Natural killer cell treated with Interleukin-12 subunit alpha and Interleukin-12 subunit beta and Interleukin-15 and Interleukin-18, amount 100 ng/mL, for 72 hours (primary cell): ENCODE measurements at regions not wholly inside any gene's neighbourhood (a gene's known extent, or its start where the extent isn't known, plus 50 kb on each side); places are given as distances from the start of the nearest gene placed in this dataset.
"Not testable (repeated sequence)": the region's sequence is repeated elsewhere in the genome, so short reads cannot be mapped to it uniquely, and the experiment has no call there.

Source experiments
- ATAC-seq, 2 donors: fragments of 150-1000 bp; cut with Tn5 transposase in 1 of 2; sonication (Bioruptor Pico), chemical (Tn5 transposase) in 1 of 2; 2 replicates each; pipeline ENCODE4 v1.10.0; 2021
- DNase-seq: peaks from one replicate; pipeline ENCODE4 v3.0.0; 2022; ENCODE audit warnings: low spot score
- H3K27ac Mint-ChIP-seq, 2 donors: 1 replicate in 1 of 2; 2 replicates in 1 of 2; pipeline ENCODE4 v1.8.0; 2022; ENCODE audit warnings: mixed read lengths in 2 of 2, mild to moderate bottlenecking in 1 of 2, moderate library complexity in 1 of 2
- H3K27me3 Mint-ChIP-seq, 2 donors: 1 replicate in 1 of 2; 2 replicates in 1 of 2; pipeline ENCODE4 v1.8.0; 2022; ENCODE audit warnings: mixed read lengths in 2 of 2
- H3K36me3 Mint-ChIP-seq: one replicate; pipeline ENCODE4 v1.8.0; 2022; ENCODE audit warnings: mixed read lengths
- H3K4me1 Mint-ChIP-seq, 2 donors: 1 replicate in 1 of 2; 2 replicates in 1 of 2; pipeline ENCODE4 v1.8.0; 2022; ENCODE audit warnings: low read depth in 2 of 2, mixed read lengths in 2 of 2, mild to moderate bottlenecking in 1 of 2
- H3K4me3 Mint-ChIP-seq: one replicate; pipeline ENCODE4 v1.8.0; 2022; ENCODE audit warnings: mixed read lengths
- H3K9me3 Mint-ChIP-seq: 2 replicates; pipeline ENCODE4 v1.8.0; 2022; ENCODE audit warnings: mixed read lengths

DNA sequence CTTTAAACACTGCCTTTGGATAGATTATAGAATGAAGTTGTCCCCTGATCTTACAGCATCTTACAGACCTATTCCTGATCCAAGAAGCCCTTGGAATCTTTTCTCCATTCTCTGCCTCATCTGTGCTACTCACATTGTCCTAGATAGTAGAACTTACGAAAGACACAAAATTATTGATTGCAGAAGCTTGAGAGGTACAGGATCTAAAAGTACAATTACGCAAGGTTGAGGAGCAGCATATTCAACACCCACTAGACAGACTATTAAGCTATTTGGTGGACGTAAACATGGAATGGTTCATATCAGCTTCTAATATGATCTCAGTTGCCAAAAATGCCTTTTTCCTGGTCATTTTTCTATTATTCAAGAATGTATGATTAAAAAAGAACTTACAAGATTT is 90.5 kb upstream of the SEM1 start:
- H3K4me1 Mint-ChIP-seq, result no peaks in the 10 kb centered on the region
- H3K36me3 Mint-ChIP-seq, result no peaks in the 10 kb centered on the region
- no peak for DNase-seq
- H3K27ac Mint-ChIP-seq, result no peak overlapping the region
- H3K27me3 Mint-ChIP-seq, result peaks cover 16 to 29% of the 10 kb centered on the region in 2 donors
- no peak for ATAC-seq
- H3K9me3 Mint-ChIP-seq, result no peaks in the 10 kb centered on the region
- no peak overlapping the region for H3K4me3 Mint-ChIP-seq

DNA sequence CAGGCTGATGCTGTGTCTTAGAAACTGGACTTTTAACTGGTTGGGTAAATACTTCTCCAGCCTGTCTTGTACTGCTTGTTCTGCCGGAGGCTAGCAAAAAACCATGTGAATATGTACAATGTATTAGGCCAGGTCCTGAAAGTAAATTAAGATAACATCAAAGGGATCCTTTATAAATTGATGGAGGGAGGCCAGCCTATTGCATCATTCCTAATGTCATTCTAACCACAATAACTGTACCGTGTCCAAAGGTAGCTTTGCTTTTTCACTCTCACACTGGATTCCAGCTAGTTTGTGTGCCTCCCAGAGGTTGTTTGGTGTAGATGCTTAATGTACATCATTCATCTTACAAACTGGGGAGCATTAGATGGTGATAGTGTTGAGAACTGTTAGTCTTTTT is 91.2 kb upstream of the SEM1 start:
- no peak for ATAC-seq

DNA sequence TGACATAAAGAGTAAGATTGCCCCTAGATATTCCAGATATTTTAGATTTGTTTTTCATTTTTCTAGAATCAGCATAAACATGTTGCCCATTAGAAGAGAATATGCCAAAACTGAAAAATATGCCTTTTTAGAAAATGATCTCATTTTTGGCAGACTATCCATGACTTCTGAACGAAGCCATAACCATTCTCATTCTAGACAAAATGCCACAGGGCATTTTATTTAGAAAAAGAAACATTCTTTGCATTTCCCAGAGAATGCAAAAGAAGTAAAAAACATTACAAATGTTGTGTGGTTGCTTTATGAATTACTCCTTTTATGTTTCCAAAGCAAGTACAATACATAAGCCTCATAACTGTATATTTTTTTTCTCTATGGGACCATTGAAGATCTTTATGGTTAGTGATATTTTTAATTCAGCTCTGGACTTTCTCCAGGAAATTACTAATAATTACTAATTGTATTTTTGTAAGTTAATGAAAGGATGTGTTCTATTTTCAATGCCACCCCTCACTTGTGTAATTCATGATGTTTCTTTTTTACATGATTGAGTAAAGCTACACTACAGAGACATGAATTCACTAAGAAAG is 109.6 kb upstream of the SEM1 start:
- peaks cover 3% of the 10 kb centered on the region for H3K9me3 Mint-ChIP-seq
- peaks cover 4% of the 10 kb centered on the region for H3K36me3 Mint-ChIP-seq
- no peak for ATAC-seq
- DNase-seq, result no peak
- peaks cover 25 to 34% of the 10 kb centered on the region in 2 donors for H3K27me3 Mint-ChIP-seq
- no peaks in the 10 kb centered on the region for H3K4me1 Mint-ChIP-seq
- no peak overlapping the region for H3K4me3 Mint-ChIP-seq
- H3K27ac Mint-ChIP-seq, result no peak overlapping the region

More for the DNA sequence above, 91.2 kb upstream of the SEM1 start:
- no peak for DNase-seq
- Mint-ChIP-seq H3K4me3 (no peak overlapping the region), H3K4me1 (no peaks in the 10 kb centered on the region), H3K27me3 (peaks cover 16 to 22% of the 10 kb centered on the region in 2 donors), H3K36me3 (no peaks in the 10 kb centered on the region), H3K27ac (no peak overlapping the region), H3K9me3 (no peaks in the 10 kb centered on the region)

DNA sequence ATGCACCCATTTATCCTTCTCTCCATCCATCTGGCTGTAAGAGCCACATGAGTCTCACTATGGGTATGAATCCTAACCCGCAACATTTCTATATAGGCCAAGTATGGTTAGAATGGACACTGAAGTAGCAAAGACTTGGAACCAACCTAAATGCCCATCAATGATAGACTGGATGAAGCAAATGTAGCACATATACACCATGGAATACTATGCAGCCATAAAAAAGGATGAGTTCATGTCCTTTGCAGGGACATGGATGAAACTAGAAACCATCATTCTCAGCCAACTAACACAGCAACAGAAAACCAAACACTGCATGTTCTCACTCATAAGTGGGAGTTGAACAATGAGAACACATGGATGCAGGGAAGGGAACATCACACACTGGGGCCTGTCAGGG is 111.5 kb upstream of the SEM1 start:
- H3K4me3 Mint-ChIP-seq, DNase-seq, H3K27ac Mint-ChIP-seq, H3K4me1 Mint-ChIP-seq, ATAC-seq, H3K36me3 Mint-ChIP-seq, H3K9me3 Mint-ChIP-seq: not testable (repeated sequence)
- peaks cover 26 to 30% of the 10 kb centered on the region in 2 donors for H3K27me3 Mint-ChIP-seq

DNA sequence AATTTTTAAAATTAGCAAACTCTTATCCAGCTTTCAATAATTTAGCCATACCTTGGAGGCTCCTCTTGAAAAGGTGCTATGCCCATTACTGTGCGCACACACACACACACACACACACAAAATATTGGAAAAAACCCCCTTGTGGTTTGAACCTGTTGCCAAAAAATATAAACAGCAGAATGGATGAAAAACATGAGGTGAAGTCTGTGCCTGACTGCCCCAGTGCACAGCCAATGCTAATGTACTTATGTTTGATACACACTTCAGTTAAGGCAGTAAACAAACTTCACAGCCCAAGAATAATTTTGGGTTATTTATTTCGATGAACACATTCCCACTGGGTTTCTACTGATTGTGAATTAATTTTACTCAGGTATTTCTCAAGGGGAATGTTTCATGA is 113.2 kb upstream of the SEM1 start:
- Mint-ChIP-seq H3K4me3 (no peak overlapping the region), H3K27me3 (peaks cover 16 to 21% of the 10 kb centered on the region in 2 donors), H3K4me1 (peaks cover 7 to 12% of the 10 kb centered on the region in 2 donors), H3K36me3 (peaks cover 4% of the 10 kb centered on the region), H3K27ac (no peak overlapping the region), H3K9me3 (peaks cover 3% of the 10 kb centered on the region)
- ATAC-seq (no peak), DNase-seq (no peak)

DNA sequence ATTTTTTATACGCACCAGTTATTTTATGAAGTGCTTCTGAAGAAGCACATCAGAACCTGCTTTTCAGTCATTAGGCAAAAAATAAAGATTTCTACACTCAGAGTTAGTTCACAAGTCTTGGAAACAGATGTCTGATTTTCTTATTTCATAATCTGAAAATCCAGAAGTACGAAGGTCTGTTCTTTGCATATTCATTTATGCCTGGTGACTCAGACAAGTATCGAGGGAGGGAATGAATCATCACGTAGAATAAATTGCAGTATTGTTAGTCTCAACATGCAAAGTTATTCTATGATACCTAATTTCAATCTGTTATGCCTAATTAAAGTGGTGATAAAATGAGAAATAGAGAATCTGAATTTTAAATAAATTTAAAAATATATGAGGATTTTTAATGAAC is 113.6 kb upstream of the SEM1 start:
- no peak for DNase-seq

DNA sequence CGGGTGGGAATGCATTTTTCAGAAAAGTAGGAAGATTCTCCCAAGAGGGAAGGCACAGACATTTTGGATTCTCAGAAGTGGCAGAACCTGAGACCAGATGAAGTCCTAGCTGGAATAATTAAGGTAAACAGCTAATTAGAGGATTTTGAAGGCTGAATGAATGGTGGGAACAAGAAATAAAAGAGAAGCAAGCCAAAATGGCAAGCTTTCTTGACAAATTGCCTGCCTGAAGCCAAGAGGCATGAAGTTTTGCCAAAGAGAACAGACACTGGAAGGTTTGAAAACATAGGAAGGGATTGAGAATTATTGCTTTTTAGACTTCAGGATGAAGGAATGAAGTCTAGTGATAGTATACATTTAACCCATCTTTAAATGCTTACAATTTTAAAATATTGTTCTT is 115.0 kb upstream of the SEM1 start:
- H3K4me1 Mint-ChIP-seq, result peaks cover 7 to 12% of the 10 kb centered on the region in 2 donors
- no peak for DNase-seq
- H3K4me3 Mint-ChIP-seq, result no peak overlapping the region
- H3K9me3 Mint-ChIP-seq, result peaks cover 3% of the 10 kb centered on the region
- H3K36me3 Mint-ChIP-seq, result peaks cover 4% of the 10 kb centered on the region
- no peak for ATAC-seq
- H3K27me3 Mint-ChIP-seq, result peaks cover 16 to 24% of the 10 kb centered on the region in 2 donors
- no peak overlapping the region for H3K27ac Mint-ChIP-seq

More for the DNA sequence above, 113.6 kb upstream of the SEM1 start:
- ATAC-seq, result peak; percentile 62 to 71
- peaks cover 16 to 22% of the 10 kb centered on the region in 2 donors for H3K27me3 Mint-ChIP-seq
- H3K9me3 Mint-ChIP-seq, result peaks cover 3% of the 10 kb centered on the region
- no peak overlapping the region for H3K4me3 Mint-ChIP-seq
- H3K27ac Mint-ChIP-seq, result no peak overlapping the region
- H3K4me1 Mint-ChIP-seq, result peaks cover 7 to 12% of the 10 kb centered on the region in 2 donors
- peaks cover 4% of the 10 kb centered on the region for H3K36me3 Mint-ChIP-seq

DNA sequence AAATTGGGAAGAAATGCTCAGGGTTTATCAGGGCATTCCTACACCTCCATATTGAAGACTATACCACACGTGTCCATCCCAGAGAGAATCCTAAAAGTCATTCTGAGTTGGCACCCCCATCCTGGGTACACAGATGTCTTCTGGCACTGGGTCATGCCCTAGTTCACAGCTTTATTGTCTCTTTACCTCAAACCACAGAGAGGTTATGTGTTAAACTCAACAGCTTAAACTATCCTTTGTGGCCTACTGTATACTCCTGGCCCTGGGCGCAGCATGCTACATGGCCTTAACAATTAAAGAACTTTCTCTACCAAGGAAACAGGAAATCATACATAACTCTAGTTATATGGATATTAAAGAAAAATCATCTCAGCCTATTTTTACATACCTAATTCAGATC is 115.6 kb upstream of the SEM1 start:
- peak in 1 of 2 donors; percentile 88 for ATAC-seq
- Mint-ChIP-seq H3K36me3 (peaks cover 3% of the 10 kb centered on the region), H3K27me3 (peaks cover 14 to 22% of the 10 kb centered on the region in 2 donors), H3K4me1 (peaks cover 7 to 12% of the 10 kb centered on the region in 2 donors), H3K27ac (no peak overlapping the region), H3K9me3 (peaks cover 3% of the 10 kb centered on the region), H3K4me3 (peak overlapping the region; percentile 4)
- DNase-seq, result no peak

DNA sequence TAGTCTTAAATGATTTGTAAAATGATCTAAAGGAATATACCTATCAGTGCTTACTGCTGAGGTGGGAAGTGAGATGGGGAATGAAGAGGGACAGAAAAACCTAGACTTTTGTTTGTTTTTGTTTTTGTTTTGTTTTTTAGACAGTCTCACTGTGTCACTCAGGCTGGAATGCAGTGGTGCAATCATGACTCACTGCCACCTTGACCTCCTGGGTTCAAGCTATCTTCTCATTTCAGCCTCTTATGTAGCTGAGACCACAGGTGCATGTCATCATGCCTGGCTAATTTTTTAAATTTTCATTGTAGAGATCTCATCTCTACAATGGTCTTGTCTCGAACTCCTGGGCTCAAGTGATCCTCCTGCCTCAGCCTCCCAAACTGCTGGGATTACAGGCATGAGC is 116.4 kb upstream of the SEM1 start:
- ATAC-seq, result no peak
- H3K4me3 Mint-ChIP-seq, result no peak overlapping the region
- H3K27me3 Mint-ChIP-seq, result peaks cover 14 to 21% of the 10 kb centered on the region in 2 donors
- H3K4me1 Mint-ChIP-seq, result peaks cover 7 to 12% of the 10 kb centered on the region in 2 donors
- peaks cover 6% of the 10 kb centered on the region for H3K36me3 Mint-ChIP-seq
- H3K9me3 Mint-ChIP-seq, result peaks cover 2% of the 10 kb centered on the region
- no peak overlapping the region for H3K27ac Mint-ChIP-seq
- no peak for DNase-seq

DNA sequence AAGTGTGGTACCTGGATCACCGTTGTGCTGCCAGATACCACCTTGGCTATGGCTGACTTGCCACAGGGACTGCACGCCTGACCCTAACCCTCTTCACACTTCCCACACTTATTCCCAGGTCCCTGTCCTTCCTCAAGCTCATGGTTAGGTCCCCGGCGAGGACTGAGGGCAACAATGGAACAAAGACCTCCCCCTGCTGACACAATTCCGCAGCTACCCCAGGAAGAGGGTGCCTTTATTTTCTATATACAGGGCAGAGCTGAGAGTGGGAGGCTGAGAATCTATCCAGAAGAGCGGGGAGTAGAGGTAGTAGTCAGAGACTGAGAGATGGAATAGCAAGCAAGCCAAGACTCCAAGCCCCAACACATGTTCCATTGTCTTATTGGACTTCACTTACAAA is 118.1 kb upstream of the SEM1 start:
- Mint-ChIP-seq H3K9me3 (no peaks in the 10 kb centered on the region), H3K27ac (no peak overlapping the region), H3K27me3 (peaks cover 13 to 19% of the 10 kb centered on the region in 2 donors), H3K4me1 (peaks cover 7 to 12% of the 10 kb centered on the region in 2 donors), H3K36me3 (peaks cover 6% of the 10 kb centered on the region), H3K4me3 (no peak overlapping the region)
- ATAC-seq (no peak), DNase-seq (no peak)

DNA sequence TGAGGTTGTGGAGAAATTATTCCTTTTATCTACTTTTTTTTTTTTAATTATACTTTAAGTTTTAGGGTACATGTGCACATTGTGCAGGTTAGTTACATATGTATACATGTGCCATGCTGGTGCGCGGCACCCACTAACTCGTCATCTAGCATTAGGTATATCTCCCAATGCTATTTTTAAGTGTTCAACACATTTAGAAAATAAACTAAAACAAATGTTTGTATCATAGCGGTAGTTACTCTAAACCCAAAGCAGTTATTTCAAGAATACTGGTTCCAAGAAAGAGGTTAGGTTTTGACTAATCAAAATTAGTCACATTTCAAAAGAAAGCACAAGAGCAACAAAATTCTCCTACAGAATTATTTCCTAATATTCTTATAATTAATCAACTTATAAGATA is 119.5 kb upstream of the SEM1 start:
- H3K9me3 Mint-ChIP-seq, DNase-seq, H3K4me3 Mint-ChIP-seq, H3K36me3 Mint-ChIP-seq, H3K27ac Mint-ChIP-seq: not testable (repeated sequence)
- H3K27me3 Mint-ChIP-seq, result peaks cover 13 to 18% of the 10 kb centered on the region in 2 donors
- peaks cover 7 to 12% of the 10 kb centered on the region in 2 donors for H3K4me1 Mint-ChIP-seq
- peak in 1 of 2 donors; percentile 50 for ATAC-seq

DNA sequence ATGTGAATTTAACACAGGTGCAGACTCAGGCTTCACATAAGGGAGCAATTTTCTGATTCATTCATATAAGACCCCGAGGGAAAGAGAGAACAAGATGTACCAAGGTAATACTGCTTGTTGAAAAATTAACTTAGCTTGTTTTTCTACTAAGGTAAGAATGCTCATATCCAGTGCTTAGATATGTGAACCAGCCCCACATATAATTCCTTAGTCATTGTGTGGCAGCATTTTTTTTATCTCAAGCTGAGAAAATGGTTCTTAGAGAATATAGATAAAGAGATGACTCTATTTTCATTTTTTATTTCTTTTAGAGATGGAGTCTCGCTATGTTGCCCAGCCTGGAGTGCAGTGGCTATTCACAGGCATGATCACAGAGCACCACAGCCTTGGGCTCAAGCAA is 121.8 kb upstream of the SEM1 start:
- Mint-ChIP-seq H3K27ac (no peak overlapping the region), H3K9me3 (no peaks in the 10 kb centered on the region), H3K27me3 (peaks cover 10 to 13% of the 10 kb centered on the region in 2 donors), H3K36me3 (peaks cover 6% of the 10 kb centered on the region), H3K4me1 (peaks cover 2 to 8% of the 10 kb centered on the region in 2 donors), H3K4me3 (no peak overlapping the region)
- ATAC-seq (no peak), DNase-seq (no peak)

DNA sequence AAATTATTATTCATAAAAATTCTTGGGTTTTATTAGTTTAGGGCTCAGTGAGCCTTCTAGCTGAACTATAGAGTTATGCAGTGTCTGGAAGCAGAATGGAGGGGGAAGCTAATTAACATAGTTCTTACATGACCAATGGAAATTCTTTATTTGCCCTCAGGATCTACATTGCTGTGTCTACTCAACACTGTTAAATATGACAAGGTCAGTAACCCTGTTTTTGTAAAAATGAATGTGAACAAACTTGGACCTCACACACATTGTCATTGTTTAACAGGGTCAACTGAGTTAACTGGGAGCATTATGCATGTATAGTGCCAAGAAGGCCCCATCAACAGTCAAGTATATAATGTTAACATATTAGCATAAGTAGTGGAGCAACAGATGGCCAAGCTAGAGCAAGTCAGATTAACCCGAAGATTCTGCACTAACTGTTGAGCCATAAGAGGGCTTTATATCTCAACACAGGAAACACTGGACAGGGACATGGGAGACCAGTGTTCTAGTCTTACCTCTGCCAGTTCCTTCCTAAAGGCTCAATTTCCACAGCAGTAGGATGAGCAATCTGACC is 122.5 kb upstream of the SEM1 start:
- no peaks in the 10 kb centered on the region for H3K9me3 Mint-ChIP-seq
- H3K4me1 Mint-ChIP-seq, result peaks cover 4 to 15% of the 10 kb centered on the region in 2 donors
- peaks cover 10 to 13% of the 10 kb centered on the region in 2 donors for H3K27me3 Mint-ChIP-seq
- no peak overlapping the region for H3K4me3 Mint-ChIP-seq
- DNase-seq (no peak), ATAC-seq (no peak)
- H3K27ac Mint-ChIP-seq, result no peak overlapping the region
- H3K36me3 Mint-ChIP-seq, result peaks cover 6% of the 10 kb centered on the region

DNA sequence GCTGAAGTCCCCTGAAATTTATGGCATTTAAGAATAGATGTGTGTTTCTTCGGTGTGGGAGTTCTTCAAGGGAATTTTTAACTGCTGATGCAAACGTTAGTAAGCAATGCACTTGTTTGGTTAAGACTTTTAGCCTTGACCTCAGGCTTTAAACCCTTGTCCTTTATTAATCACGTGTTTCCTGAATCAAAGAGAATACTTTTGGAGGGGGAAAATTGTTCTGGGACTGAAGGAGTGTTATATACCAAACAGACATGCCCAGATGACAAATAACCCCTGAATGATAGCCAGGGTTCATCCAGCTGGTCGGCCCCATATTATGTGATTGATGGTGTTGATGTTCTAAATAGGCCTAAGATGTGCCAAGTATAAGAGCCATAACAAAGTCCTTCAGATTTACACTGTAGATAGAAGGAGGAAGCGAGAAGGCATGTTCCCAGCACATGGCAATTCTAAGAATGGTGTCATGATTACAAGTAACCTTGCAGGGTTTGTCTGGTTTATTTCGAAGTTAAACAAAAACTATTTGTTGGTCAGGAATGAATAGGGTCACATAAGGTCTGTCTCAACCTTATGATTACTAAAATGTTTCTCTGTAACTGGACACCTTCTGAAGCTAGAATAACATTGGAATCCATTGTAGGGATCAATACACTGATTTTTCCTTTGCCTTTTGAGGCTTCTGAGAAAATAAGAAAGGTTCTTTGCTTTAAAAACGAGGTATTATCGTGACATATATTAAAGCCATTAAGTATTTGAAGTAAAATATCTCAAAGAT is 124.2 kb upstream of the SEM1 start:
- Mint-ChIP-seq H3K4me1 (peaks cover 20 to 32% of the 10 kb centered on the region in 2 donors), H3K27me3 (peaks cover 9 to 17% of the 10 kb centered on the region in 2 donors), H3K4me3 (no peak overlapping the region), H3K27ac (no peak overlapping the region), H3K36me3 (peaks cover 6% of the 10 kb centered on the region), H3K9me3 (no peaks in the 10 kb centered on the region)
- ATAC-seq (no peak), DNase-seq (no peak)
